Stimulated activated CD8-positive, alpha-beta memory T cell treated with anti-CD3 and anti-CD28 coated beads, Interleukin-4, amount 100 ng/mL, for 48 hours (primary cell): ENCODE measurements at regions not wholly inside any gene's neighbourhood (a gene's known extent, or its start where the extent isn't known, plus 50 kb on each side); places are given as distances from the start of the nearest gene placed in this dataset.
"Not testable (repeated sequence)": the region's sequence is repeated elsewhere in the genome, so short reads cannot be mapped to it uniquely, and the experiment has no call there.

ENCODE experiments used
- DNase-seq: peaks from one replicate; pipeline ENCODE4 v3.0.0-alpha.2; 2020

DNA sequence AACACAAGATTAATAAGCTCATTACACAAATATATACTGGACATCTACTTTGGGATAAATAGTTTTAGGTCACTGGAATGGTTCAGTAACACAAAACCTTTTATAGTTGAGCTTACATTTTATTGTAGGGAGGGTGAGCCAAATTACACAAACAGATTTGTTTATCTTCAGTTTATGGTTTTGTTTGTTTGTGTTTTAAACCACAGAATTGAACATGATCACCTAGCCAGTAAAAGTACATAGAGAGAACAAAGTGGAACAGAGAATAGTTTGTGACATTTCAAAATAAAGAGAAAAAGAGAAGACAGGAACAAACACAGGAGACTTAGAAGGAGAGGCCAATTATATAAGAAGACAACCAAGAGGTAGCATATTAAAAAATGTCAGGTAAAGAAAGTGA is 1930.2 kb upstream of the PCDH20 start:
- DNase-seq = no peak

DNA sequence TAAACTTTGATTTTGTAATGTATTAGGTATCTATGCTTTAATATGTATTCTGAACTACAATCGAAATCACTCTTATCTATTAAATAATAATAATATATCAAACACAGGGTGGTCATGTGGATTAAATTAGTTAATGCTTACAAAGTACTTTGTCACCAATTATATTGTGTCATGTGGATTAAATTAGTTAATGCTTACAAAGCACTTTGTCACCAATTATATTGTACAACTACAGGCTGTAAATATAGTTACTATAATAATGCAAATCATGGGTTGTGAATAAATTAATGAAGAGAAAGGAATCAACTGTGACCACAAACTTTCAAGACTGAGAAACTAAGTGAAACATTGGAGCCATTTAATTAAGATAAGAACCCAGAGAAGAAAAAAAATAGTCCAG is 1929.1 kb upstream of the PCDH20 start:
- DNase-seq = no peak

DNA sequence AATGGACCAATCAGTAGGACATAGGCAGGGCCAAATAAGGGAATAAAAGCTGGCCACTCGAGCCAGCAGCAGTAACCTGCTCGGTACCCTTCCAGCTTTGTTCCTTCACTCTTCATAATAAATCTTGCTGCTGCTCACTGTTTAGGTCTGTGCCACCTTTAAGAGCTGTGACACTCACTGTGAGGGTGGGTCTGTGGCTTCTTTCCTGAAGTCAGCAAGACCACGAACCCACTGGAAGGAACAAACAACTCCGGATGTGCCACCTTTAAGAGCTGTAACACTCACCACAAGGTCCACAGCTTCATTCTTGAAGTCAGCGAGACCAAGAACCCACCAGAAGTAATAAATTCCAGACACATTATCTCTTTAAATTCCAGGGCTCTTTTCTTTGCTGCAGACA is 1922.3 kb upstream of the PCDH20 start:
- DNase-seq = no peak

DNA sequence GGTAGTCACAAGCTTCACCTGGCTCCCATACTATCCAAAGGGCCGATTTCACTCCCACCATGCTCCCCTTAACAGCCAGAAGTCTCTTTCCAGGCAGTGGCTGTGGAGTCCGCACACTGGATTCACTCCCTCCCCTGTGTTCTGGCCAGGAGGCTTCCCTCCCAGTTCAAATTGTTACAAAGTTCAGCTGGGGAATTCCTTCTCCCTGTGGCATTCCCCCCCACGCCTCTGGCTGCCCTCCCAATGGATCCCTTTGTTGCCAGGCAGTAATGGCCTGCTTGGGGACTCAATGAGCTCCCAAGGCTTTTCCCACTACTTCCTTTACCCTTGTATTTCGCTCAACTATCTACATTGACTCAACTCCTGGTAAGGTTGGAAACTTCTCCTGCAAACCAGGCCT is 1921.4 kb upstream of the PCDH20 start:
- no peak for DNase-seq

DNA sequence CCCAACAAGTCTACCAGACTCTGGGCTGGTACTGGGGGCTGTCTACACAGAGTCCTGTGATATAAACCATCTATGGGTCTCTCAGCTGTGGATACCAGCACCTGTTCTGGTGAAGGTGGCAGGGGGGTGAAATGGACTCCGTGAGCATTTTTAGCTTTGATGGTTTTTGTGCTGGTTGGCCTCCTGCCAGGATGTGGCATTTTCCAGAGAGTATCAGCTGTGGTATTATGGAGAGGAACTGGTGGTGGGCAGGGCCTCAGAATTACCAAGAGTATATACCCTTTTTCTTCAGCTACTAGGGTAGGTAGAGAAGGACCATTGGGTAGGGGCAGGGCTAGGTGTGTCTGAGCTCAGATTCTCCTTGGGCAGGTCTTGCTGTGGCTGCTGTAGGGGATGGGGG is 1920.9 kb upstream of the PCDH20 start:
- DNase-seq = no peak

DNA sequence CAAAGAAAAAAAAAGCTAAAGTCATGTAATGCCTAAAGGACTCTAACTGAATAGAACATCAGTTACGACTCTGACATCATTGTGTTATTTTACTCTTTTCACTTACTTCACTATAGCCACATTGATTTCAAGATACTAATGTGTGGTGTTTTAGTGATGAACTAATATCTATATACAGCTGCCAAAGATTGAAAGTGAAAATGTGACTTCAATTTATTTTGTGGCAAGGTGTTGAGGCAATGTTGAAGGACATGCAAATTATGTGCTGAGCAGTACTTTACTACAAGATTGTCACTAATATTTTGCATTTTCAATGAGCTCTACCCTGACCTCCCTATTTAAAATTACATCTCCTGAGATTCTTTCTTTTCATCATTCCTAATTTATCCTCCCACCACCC is 1911.9 kb upstream of the PCDH20 start:
- DNase-seq = no peak

DNA sequence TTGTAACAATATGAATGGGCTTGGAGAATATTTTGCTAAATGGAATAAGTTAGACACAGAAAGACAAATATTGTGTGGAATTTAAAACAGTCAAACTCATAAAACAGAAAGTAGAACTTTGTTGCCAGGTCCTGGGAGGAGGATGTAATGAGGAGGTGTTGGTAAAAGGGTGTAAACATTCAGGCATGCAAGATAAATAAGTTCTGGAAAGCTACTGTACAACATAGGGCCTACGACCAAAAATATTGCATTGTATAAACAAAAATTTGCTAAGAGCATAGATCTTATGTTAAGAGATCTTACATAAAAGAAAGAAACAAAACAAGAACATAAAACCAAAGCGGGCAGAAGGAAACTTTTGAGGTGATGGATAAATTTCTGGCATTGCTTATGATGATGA is 1907.8 kb upstream of the PCDH20 start:
- no peak for DNase-seq

DNA sequence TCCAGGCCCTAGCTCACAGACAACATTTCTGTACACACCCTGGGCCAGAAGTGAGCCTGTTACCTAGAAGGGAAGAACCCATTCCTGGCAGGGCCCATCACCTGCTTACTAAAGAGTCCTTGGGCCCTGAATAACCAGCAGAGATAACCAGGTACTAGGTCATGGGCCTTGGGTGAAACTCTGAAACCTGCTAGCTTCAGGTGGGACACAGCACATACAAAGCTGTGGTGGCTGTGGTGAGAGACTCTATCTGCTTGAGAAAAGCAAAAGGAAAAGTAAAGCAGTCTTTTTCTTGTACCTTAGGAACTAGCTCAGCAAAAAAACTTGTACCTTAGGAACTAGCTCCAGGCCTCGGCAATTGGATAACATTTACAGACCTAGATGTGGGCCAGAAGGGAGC is 1895.9 kb upstream of the PCDH20 start:
- DNase-seq = no peak

DNA sequence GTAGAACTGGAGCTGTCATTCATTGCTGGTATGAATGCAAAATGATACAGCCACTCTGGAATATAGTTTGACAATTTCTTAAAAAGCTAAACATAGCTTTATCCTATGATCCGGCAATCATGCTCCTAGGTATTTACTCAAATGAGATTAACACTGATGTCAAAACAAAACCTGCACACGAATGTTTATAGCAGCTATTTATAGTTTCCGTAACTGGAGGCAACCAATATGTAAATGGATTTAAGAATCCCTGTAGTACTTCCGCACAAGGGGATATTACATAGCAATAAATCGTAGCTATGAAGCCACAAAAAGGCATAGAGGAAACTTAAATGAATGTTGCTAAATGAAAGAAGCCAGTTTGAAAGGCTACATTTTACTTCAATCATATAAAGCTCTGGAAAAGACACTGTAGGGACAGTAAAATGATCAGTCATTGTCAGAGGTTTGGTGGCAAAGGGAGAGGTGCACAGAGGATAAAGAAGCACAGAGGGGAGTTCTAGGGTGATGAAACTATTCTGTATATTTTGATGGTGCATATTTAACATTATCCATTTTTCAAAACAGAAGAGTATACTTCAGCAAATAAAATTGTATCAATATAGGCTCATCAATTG is 1893.0 kb upstream of the PCDH20 start:
- DNase-seq = no peak

DNA sequence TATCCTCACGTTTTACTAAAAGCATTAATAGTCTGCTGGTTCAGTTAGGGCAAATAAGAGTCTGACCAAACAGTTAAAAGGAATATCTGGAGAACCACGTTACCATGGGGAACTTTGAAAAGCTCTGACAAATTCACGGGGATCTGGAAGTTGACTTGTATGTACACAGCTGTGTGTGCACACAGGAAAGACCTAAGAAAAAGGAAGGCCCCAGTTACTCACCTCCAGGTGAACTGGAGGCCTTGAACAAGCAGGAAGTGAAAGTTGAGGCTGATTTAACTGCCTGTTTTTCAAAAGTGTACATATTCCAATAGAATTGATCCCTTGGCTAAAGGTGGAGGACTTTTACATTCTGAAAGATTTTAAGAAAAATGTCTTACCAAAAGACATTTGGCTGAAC is 1891.6 kb upstream of the PCDH20 start:
- no peak for DNase-seq

DNA sequence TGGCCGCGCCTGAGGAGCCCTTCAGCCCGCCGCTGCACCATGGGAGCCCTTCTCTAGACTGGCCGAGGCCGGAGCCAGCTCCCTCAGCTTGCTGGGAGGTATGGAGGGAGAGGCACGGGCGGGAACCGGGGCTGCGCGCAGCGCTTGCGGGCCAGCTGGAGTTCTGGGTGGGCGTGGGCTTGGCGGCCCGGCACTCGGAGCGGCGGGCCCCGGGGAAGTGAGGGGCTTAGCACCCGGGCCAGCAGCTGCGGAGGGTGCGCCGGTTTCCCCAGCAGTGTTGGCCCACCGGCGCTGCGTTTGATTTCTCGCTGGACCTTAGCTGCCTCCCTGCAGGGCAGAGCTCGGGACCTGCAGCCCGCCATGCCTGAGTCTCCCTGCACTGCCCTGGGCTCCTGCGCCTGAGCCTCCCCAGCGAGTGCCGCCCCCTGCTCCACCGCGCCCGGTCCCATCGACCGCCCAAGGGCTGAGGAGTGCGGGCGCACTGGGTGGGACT is 1890.0 kb upstream of the PCDH20 start:
- DNase-seq = no peak

DNA sequence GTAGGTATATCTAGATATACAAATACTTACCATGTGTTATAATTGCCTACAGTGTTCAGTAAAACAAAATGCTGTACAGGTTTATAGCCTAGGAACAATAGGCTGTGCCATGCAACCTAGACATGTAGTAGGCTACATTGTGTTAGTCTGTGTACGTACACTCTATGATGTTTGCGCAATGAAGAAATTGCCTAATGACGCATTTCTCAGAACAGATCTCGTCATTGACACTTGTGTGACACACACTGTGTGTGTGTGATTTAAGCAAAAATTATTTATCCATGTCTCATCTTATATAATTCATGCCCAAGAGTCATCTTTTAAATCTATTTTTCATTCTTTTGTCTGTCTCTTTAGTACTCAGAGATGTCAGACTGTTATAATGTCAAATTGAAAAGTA is 1888.8 kb upstream of the PCDH20 start:
- DNase-seq = no peak

DNA sequence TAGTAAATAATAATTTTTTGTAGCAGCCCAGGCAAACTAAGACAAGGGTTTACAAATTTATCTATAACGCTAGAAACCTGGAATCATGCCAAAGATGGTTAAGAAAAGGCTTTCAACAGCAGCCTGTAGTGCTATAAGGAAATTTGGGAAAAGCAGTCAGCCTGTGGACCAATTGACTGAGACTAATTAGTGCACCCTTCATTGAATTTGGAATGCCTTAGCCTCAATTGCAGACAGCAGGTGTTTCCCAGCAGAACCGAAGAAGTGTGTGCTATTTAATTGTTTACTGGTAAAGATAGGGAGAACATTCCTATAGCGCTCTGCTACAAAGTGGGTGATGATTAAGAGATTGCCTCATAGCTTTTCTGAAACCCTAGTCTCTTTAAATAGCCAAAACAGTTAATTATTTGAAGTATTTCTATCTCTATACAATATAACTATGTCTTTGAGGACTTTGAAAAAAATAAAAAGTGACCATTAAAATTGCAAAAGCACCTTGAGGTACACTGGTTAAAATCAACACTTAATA is 1884.3 kb upstream of the PCDH20 start:
- DNase-seq = no peak

DNA sequence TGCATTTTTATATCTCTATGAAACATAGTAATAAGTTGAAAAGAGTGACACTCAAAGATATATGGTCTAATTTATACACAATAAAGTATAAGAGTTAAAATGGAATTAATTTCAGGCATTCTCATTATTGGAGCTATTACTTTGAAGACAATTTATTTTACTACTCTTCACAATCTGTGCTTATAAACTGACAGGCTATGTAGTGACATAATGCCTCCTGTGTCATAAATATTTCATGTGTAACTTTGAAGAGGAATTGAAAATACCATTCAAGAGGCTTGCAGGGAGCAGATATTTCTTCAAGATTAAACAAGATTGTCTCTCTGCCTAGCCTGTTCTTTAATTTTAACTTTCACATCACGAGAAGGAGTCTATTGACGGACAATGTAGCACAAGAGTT is 1881.5 kb upstream of the PCDH20 start:
- no peak for DNase-seq

DNA sequence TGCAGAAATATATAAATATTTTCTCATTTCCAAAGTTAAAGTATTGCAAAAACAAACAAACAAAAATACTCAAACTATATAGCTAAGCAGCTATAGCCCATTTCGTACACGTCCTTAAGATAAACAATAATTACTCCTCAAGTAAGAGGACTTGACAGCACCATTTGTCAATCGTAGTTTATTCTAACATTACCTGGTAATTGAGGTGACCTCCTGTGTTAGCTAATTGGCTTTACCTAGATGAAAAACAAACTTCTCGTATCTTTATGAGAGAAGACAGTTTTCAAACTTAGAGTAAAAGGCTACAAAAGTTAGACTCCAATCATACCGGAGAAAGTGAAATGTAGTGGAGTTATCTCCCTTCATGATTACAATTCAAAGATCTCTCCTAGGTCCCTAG is 1876.1 kb upstream of the PCDH20 start:
- DNase-seq = no peak

DNA sequence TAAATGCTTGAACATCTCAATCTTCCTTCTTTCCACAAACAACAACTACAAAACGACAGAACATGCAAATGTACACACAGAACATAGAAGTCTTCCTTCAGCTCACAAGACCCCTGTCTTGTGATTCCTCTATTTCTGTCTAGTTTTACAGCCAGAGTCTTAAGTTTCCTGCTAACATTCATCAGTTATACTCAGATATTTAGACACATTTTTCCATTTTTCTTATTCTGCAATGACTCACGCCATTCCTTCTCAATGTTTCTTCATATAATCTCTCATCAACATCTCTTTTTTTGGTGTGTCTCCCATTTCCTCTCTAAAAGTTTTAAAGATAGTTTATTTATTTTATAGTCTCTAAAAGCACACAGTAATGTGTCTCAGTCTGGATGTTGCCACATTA is 1872.9 kb upstream of the PCDH20 start:
- DNase-seq = no peak

DNA sequence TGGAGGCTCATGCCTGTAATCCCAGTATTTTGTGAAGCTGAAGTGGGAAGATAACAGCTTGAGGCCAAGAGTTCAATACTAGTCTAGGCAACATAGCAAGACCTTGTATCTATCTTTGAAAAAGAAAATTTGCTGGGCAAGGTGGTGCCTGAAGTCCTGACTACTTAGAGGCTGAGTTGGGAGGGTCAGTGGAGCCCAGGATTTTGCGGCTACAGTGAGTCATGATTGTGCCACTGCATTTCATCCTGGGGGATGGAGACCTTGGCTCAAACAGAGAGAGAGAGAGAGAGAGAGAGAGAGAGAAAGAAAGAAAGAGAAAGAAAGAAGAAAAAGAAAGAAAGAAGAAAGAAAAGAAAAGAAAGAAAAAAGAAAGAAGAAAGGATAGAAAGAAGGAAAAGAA is 1872.3 kb upstream of the PCDH20 start:
- DNase-seq = no peak

DNA sequence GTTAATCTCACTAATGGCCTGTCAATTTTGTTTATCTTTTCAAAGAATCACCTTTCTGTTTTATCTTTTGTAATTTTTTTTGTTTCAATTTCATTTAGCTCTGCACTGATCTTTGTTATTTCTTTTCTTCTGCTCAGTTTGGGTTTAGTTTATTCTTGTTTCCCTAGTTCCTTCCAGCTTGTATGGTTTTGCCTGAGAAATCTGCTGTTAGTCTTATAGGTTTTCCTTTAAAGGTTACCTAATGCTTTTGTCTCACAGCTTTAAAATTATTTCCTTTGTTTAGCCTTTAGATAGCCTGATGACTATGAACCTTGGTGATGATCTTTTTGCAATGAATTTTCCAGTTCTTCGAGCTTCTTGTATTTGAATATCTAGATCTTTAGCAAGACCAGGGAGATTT is 1869.8 kb upstream of the PCDH20 start:
- no peak for DNase-seq

DNA sequence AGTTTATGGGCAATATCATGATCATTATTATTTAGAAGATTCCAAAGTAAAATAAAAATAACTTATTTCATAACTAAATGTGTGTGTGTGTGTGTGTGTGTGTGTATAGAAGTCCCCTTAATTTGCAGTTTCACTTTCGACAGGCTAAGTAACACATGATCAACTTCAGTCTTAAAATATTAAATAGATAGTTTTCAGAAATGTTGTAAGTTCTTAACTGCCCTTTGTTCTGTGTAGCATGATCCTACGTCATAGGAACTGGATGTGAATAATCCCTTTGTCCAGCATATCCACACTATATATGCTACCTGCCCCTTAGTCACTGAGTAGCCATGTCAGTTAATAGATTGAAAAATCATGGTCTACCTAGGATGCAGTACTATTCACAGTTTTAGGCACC is 1863.5 kb upstream of the PCDH20 start:
- no peak for DNase-seq

DNA sequence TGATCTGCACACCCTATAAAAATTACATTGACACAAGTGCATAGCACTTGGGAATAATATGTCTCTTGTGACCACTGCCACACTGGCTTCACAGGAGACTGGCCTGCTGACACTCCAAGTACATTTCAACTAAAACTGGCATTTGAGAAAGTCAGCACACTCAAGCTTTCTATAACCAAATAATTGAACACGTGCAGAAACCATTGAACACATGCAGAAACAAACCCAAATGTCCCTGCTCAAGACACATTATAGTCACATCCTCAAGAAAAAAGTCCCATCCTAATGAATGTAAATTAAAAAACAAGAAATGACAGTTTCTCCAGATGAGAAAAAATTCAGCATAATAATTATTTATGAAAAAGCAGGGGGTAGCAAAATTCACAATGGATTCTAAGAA is 1859.1 kb upstream of the PCDH20 start:
- DNase-seq = no peak

DNA sequence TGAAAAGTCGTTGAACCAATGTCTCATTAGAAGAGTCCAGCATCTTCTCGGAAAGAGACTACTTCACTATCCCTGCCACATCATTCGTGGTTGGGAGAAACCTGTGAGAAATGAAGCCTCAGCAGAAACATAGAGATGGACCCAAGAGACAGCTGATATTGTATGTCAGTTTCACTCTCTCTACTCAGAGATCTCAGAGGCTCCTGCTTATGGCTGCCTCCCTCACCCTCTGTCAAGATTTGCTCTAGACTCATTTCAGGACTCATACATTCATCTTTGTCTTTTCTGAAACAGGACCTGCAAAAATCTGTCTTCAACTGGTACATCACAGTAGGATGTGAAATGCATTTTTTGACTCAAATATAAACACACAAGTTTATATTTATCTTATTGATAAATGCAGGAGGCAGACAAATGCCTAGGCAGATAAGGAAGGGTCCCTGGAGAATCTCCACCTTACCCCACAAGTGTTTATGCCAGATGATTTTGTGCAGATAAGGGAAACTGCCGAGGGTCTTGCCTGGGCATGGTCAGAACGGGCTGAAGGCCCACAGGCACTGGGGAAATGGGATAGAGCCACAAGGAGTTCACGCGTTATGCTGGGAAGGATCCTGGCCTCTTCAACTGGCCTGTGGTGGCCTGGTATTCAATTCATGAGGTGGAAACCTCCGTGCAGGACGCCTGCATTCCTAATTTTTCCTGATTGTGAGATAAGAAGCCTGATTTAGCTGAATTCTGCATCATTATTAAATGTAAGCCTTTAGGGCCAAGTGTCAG is 1834.0 kb upstream of the PCDH20 start:
- no peak for DNase-seq

DNA sequence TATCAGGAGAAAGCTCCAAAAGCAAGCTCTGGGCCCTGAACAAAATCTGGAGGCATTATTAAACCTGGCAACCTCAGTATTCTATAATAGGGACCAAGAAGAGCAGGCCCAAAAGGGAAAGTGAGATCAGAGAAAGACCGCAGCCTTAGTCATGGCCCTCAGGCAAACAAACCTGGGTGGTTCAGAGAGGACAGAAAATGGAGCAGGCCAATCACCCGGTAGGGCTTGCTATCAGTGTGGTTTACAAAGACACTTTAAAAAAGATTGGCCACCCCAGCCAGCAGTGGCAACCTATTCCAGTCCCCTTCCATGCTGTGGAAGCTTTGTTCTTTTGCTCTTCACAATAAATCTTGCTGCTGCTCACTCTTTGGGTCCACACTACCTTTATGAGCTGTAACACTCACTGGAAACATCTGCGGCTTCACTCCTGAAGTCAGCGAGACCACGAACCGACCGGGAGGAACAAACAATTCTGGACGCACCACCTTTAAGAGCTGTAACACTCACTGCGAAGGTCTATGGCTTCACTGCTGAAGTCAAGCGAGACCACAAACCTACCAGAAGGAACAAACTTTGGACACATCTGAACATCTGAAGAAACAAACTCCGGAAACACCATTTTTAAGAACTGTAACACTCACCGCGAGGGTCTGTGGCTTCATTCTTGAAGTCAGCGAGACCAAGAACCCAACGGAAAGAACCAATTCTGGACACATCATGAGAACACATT is 1821.2 kb upstream of the PCDH20 start:
- not testable (repeated sequence) for DNase-seq

DNA sequence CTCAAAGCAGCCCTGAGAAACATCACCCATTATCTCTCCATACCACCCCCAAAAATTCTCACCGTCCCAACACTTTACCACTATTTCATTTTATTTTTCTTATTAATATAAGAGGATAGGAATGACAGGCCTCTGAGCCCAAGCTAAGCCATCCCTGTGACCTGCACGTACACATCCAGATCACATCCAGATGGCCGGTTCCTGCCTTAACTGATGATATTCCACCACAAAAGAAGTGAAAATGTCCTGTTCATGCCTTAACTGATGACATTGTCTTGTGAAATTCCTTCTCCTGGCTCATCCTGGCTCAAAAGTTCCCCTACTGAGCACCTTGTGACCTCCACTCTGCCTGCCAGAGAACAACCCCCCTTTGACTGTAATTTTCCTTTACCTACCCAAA is 1802.9 kb upstream of the PCDH20 start:
- not testable (repeated sequence) for DNase-seq
